Body of pancreas (tissue), 4 donors: ENCODE measurements at regions not wholly inside any gene's neighbourhood (a gene's known extent, or its start where the extent isn't known, plus 50 kb on each side); places are given as distances from the start of the nearest gene placed in this dataset.

Experiments
- POLR2A ChIP-seq, 3 donors: fragments of 450-650 bp; IDR thresholded peaks; one replicate each; pipeline ENCODE4 v1.6.1; 2016; ENCODE audit warnings: antibody characterized with exemption in 3 of 3, mild to moderate bottlenecking in 2 of 3
- TF ChIP-seq, protein P1 (sequence below), 7 experiments: fragments of 450-650 bp in 4 of 7; fragments of 200-600 bp in 3 of 7; sonication (generic) in 3 of 7; IDR thresholded peaks; one replicate each; pipeline ENCODE4 v1.5.1; 2016 to 2019; ENCODE audit warnings: antibody characterized with exemption in 7 of 7

GRCh38 chr17:13346081-13346533 is 255.6 kb downstream of the HS3ST3A1 start:
- TF ChIP-seq, protein P1, sequence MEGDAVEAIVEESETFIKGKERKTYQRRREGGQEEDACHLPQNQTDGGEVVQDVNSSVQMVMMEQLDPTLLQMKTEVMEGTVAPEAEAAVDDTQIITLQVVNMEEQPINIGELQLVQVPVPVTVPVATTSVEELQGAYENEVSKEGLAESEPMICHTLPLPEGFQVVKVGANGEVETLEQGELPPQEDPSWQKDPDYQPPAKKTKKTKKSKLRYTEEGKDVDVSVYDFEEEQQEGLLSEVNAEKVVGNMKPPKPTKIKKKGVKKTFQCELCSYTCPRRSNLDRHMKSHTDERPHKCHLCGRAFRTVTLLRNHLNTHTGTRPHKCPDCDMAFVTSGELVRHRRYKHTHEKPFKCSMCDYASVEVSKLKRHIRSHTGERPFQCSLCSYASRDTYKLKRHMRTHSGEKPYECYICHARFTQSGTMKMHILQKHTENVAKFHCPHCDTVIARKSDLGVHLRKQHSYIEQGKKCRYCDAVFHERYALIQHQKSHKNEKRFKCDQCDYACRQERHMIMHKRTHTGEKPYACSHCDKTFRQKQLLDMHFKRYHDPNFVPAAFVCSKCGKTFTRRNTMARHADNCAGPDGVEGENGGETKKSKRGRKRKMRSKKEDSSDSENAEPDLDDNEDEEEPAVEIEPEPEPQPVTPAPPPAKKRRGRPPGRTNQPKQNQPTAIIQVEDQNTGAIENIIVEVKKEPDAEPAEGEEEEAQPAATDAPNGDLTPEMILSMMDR (IDR thresholded peaks at IDR 0.05), result no peak
- TF ChIP-seq POLR2A (IDR thresholded peaks at IDR 0.05), result no peak
